Daoy (cell line): ENCODE measurements at regions not wholly inside any gene's neighbourhood (a gene's known extent, or its start where the extent isn't known, plus 50 kb on each side); places are given as distances from the start of the nearest gene placed in this dataset.
"Not testable (repeated sequence)": the region's sequence is repeated elsewhere in the genome, so short reads cannot be mapped to it uniquely, and the experiment has no call there.

Experiments used
- DNase-seq: peaks from one replicate; pipeline ENCODE4 v3.0.0-alpha.2; 2015; ENCODE audit warnings: low read depth

- no peak for DNase-seq
These were observed 661.6 kb upstream of the CBLB start for GRCh38 chr3:106530367-106530766.

DNA sequence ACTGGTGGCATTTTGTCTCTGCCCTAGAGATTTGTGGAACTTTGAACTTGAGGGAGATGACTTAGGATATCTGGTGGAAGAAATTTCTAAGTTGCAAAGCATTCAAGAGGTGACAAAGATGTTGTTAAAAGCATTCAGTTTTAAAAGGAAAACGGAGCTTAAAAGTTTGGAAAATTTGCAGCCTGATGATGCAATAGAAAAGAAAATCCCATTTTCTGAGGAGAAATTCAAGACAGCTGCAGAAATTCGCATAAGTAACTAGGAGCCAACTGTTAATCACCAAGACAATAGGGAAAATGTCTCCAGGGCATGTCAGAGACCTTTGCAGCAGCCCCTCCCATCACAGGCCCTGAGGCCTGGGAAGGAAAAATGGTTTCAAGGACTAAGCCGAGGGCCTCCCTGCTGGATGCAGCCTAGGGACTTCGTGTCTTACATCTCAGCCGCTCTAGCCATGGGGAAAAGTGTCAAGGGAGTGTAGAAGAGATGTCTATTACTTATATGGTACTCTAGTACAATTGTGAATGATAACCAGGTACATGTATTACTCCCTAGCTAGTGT is 663.0 kb upstream of the CBLB start:
- not testable (repeated sequence) for DNase-seq

DNA sequence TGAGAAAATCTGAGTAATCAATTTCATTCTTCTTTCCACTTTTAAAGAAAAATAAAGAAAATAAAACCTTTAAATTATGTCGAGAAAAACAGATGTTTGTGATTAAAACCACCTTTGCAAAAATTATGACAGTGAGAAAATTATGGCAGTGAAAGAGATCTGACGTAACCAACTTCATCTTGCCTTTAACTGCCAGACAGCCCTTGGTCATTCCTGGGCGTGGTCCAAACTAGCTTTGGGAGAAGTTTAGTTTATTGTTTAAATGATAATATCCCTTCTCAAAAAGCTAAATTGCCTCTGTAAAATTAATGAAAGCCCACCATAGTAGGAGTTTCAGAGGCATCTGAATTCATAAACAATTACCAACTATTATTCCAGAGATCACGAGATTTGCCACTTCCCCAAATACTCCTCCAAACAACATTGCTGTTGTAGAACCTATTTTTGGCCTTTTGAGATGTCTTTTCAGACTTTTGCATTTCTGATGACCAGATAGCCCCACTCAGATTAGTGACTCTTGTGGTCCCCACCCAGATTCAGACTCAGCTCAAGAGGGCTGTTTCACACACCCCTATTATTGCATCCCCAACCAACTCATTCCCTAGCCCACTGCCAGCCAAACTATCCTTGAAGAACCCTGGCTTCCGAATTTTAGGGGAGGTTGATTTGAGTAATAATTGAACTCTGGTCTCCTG is 664.4 kb upstream of the CBLB start:
- DNase-seq = peak; percentile 13

DNA sequence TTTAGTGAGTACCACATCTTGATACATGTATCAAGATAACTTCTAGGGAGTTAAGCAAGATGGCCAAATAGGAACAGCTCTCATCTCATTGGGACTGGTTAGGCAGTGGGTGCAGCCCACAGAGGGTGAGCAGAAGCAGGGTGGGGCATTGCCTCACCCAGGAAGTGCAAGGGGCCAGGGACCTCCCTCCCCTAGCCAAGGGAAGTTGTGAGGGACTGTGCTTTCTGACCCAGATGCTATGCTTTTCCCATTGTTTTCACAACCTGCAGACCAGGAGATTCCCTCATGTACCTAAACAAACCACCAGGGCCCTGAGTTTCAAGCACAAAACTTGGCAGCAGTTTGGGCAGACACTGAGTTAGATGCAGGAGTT is 665.0 kb upstream of the CBLB start:
- no peak for DNase-seq

- peak; percentile 95 for DNase-seq
These were observed 665.4 kb upstream of the CBLB start for GRCh38 chr3:106534206-106534605.

DNA sequence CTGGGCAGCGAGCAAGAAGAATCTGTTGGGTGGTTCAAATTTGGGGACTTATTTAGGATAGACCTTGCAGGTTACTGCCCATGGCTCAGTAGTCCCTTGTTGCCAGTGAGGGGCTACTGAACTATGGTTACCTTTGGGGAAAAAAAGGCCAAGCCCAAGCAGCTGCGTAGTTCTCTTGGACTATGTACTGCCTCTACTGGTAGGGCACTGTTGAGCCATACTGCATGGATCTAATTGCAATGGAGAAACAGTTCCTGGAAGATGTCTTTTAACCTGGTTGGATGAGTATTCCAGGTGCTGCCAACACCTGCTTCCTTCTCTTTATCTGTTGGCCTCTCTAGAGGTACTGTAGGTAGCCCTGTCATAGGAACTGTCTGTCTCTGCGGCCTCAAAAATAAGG is 671.9 kb upstream of the CBLB start:
- no peak for DNase-seq

GRCh38 chr3:106542101-106542769 is 673.4 kb upstream of the CBLB start:
- DNase-seq = no peak

DNA sequence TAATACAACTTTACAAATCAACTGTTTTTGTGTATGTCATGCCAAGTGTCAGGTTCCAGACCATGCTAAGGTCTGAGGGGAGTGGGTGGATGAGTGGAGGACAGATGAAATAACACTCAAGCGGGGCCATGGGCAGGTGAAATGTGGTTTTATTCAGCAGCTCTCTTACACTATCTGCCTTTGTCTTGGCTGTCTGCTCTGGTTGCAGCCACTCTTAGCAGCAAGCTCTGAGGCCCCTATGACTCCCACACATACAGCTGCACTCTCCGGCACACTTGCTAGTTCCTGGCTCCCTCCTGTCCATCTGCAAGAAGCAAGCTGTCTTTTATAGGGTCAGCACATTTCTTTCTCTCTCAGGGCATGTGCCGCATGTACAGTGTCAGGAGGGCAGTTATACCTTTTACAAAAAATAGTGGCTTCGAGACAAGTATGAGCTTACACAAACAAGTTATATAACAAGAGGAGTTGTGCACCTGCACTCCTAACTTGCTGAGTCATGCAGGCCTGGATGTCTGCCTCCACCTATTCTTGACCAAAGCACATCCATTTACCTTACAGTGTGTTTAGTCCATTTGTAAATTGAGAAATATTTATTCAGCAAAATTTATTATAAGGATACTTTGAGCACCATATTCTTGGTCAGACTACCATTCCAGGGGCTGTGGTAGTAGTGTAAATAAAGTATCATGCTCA is 683.7 kb upstream of the CBLB start:
- DNase-seq = no peak

DNA sequence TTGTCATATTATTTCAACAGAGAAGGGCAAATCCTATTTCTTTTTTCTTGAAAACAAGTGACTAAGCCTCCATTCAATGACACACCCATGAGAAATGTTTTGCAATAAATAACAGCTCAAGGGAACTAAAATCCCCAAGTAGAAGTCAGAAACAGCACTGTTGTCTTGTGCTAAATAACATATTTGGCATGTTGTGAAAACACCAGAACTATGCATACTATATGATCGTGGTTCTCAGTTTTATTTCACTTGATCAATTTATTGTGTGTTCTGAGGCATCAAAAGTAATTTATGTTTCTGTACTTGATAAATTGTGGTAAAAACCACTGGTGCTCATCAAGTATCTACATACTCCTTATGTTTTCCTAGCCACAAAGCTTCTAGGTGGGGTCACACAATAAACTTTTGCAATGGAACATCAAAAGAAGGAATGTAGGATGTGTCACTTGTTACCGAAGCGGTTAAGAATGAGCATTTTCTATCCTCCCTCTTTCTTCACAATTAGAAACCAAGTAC is 691.7 kb upstream of the CBLB start:
- DNase-seq = peak; percentile 53

GRCh38 chr3:106566277-106566676 is 697.5 kb upstream of the CBLB start:
- DNase-seq = peak; percentile 22

GRCh38 chr3:106570426-106570825 is 701.6 kb upstream of the CBLB start:
- peak; percentile 35 for DNase-seq

DNA sequence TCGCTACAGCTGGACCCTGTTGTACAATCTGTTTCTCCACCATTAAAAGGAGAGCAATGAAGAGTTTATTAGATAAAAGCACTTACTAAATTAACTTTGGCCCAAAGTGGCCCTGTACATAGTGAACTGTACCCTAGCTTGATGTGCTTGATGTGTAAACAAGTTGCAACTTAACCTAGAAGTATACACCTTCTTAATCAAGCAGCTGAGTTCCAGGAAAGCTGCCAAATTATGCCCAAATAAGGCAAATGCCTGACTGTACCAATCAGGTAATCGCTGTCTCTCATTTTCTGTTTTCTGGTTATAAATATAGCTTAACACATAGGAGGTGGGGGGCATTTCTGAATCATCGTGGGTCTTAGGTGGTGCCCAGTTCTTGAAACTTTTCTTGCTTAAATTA is 704.8 kb upstream of the CBLB start:
- DNase-seq = no peak

GRCh38 chr3:106575029-106575428 is 706.2 kb upstream of the CBLB start:
- DNase-seq = no peak

GRCh38 chr3:106577241-106577640 is 708.4 kb upstream of the CBLB start:
- no peak for DNase-seq

DNA sequence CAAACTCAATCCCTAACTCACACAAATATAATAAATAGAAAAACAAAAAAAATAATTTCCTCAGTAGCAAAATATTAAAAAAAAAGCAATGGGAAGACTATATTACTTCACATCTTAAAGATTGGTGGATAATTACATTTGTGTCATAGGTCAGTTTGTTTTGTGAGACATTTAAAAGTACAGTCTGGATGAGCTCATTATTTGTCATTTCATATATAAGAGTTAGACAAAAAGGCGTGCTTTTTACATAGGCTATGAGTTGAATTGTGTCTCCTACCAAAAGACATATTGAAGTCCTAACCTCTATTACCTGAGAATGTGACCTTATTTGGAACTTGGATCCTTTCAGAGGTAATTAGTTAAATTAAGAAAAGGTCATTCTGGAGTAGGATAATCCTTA is 710.1 kb upstream of the CBLB start:
- DNase-seq = no peak

- no peak for DNase-seq
These were observed 713.3 kb upstream of the CBLB start for GRCh38 chr3:106582151-106582550.

DNA sequence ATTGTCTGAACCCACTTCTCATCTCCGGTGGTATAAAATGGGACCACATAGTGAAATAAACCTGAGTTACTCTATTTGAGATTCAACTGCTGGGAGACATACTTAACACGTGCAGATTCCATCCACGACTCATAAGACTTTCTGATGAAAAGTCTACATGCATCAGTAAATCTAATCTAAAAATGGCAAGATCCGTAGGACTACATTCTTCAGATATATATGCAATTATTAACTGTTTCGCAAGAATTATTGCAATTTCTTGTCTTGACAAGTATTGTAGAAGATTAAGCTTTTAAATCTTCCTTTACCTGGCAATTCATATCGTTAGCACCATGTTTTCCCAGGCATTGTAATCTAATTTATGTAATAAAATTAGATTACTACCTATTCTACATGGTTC is 718.7 kb upstream of the CBLB start:
- DNase-seq = no peak

- DNase-seq = no peak
These were observed 719.9 kb upstream of the CBLB start for GRCh38 chr3:106588739-106589138.

- DNase-seq = no peak
These were observed 720.6 kb upstream of the CBLB start for GRCh38 chr3:106589311-106589942.

GRCh38 chr3:106590216-106590615 is 721.4 kb upstream of the CBLB start:
- DNase-seq = no peak

- DNase-seq = no peak
These were observed 724.6 kb upstream of the CBLB start for GRCh38 chr3:106593381-106593780.

DNA sequence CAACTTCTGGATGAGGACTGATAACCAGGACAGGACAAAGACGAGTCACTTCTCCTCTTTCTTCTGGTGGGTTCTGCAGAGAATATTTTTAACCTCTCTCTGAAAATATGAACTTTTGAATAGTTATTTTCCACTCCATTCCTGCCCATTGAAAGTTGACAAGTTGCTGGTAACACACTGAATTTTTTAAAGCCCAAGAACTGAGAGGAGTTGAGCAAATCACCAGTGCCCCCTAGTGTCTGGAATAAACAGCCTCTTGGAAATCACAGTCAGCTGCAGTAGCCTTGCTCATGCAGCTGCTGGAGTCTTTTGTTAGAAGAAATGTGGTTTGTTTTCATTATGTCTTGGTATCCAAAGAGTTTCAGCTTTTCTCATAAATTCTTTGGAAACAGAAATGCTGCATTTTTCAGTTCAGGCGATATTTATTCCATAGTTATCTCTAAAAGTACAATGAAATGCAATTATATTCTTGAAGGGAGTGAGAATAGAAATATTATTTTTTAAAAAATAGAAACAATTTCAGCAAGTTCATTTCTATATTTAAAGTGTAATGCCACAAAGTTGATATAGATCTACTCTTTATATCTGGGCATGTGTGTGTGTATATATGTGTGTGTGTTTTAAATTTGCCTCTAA is 741.0 kb upstream of the CBLB start:
- DNase-seq = peak; percentile 86
